ENCODE measurements at regions not wholly inside any gene's neighbourhood (a gene's known extent, or its start where the extent isn't known, plus 50 kb on each side); places are given as distances from the start of the nearest gene placed in this dataset.

DNA sequence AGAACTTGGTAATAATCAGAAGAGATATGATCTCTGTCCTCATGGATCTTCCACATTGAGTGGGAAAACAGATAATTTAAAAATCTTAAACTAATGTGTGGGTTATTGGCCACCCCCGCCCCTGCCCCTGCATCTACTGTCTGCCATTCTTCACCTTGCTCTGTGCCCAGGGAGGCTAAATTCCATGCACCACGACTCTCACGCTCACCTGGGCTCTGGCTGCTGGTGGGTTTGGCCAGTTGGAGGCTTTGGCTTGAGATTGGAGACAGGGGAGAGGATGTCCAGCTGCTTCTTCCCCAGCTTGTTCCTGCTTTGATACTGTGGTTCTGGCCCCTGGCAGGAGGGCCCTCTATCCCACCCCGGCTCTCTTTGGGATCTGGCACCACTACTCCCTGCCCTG lies 127.9 kb downstream of the IRX5 start:
- TF ChIP-seq, protein P1, sequence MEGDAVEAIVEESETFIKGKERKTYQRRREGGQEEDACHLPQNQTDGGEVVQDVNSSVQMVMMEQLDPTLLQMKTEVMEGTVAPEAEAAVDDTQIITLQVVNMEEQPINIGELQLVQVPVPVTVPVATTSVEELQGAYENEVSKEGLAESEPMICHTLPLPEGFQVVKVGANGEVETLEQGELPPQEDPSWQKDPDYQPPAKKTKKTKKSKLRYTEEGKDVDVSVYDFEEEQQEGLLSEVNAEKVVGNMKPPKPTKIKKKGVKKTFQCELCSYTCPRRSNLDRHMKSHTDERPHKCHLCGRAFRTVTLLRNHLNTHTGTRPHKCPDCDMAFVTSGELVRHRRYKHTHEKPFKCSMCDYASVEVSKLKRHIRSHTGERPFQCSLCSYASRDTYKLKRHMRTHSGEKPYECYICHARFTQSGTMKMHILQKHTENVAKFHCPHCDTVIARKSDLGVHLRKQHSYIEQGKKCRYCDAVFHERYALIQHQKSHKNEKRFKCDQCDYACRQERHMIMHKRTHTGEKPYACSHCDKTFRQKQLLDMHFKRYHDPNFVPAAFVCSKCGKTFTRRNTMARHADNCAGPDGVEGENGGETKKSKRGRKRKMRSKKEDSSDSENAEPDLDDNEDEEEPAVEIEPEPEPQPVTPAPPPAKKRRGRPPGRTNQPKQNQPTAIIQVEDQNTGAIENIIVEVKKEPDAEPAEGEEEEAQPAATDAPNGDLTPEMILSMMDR (IDR thresholded peaks at IDR 0.05; ENCODE audit: low read depth, low read length, poor library complexity, severe bottlenecking), result no peak
- no peak for TF ChIP-seq EZH2phosphoT487 (IDR thresholded peaks at IDR 0.05; ENCODE audit: borderline replicate concordance, low read length)

Data from DOHH2 (cell line).